ENCODE measurements at regions not wholly inside any gene's neighbourhood (a gene's known extent, or its start where the extent isn't known, plus 50 kb on each side); places are given as distances from the start of the nearest gene placed in this dataset.

- no peak for DNase-seq (ENCODE audit: insufficient read length, low spot score)
- no peak for FAIRE-seq
- no peak for TF ChIP-seq TAF1 (IDR thresholded peaks at IDR 0.05; ENCODE audit: low read depth, low read length)
- no peak for TF ChIP-seq POLR2A (IDR thresholded peaks at IDR 0.05; ENCODE audit: low read depth, low read length)
- no peak for TF ChIP-seq PAX5 (IDR thresholded peaks at IDR 0.05; ENCODE audit: insufficient read depth, low read length, severe bottlenecking)
- no peak for TF ChIP-seq SPI1 (IDR thresholded peaks at IDR 0.05; ENCODE audit: low read depth, low read length)
- no peak for TF ChIP-seq POU2F2 (IDR thresholded peaks at IDR 0.05; ENCODE audit: low read depth, low read length)
- no peak for TF ChIP-seq POLR2AphosphoS5 (IDR thresholded peaks at IDR 0.05; ENCODE audit: low read depth, low read length)
Observed at GRCh38 chr14:51507511-51507905, 144.2 kb upstream of the FRMD6 start.

- DNase-seq (ENCODE audit: insufficient read length, low spot score), result no peak
- no peak for TF ChIP-seq POLR2A (IDR thresholded peaks at IDR 0.05; ENCODE audit: low read depth, low read length)
- no peak for TF ChIP-seq POU2F2 (IDR thresholded peaks at IDR 0.05; ENCODE audit: low read depth, low read length)
- TF ChIP-seq TAF1 (IDR thresholded peaks at IDR 0.05; ENCODE audit: low read depth, low read length), result no peak
- no peak for TF ChIP-seq SPI1 (IDR thresholded peaks at IDR 0.05; ENCODE audit: low read depth, low read length)
- no peak for TF ChIP-seq POLR2AphosphoS5 (IDR thresholded peaks at IDR 0.05; ENCODE audit: low read depth, low read length)
- no peak for TF ChIP-seq PAX5 (IDR thresholded peaks at IDR 0.05; ENCODE audit: insufficient read depth, low read length, severe bottlenecking)
- FAIRE-seq, result no peak
Observed at GRCh38 chr14:51507906-51508511, 143.7 kb upstream of the FRMD6 start.

GRCh38 chr14:51511265-51511664 is 140.4 kb upstream of the FRMD6 start:
- TF ChIP-seq PAX5 (IDR thresholded peaks at IDR 0.05; ENCODE audit: insufficient read depth, low read length, severe bottlenecking) (no peak), POLR2AphosphoS5 (IDR thresholded peaks at IDR 0.05; ENCODE audit: low read depth, low read length) (no peak), POU2F2 (IDR thresholded peaks at IDR 0.05; ENCODE audit: low read depth, low read length) (no peak), SPI1 (IDR thresholded peaks at IDR 0.05; ENCODE audit: low read depth, low read length) (no peak), TAF1 (IDR thresholded peaks at IDR 0.05; ENCODE audit: low read depth, low read length) (no peak), POLR2A (IDR thresholded peaks at IDR 0.05; ENCODE audit: low read depth, low read length) (no peak)
- no peak for FAIRE-seq
- no peak for DNase-seq (ENCODE audit: insufficient read length, low spot score)

DNA sequence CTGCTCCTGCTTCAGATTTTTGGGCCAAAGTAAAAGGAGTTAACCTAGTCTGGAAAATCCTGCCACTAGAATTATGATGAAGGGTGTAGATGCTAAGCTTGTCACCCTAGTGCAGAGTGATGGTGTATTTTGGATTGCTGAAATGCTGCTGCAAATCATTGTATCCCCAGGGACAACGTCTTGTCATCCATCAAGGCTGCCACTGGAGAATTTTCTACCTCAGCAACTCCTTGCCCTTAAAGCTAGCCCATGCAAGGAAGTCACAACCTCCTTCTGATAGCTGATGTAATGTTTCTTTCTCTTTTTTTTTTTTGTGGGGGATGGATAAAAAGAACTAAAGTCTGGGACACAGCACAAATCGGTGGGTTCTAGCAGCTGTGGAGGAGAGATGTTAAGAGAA is 139.4 kb upstream of the FRMD6 start:
- no peak for FAIRE-seq
- DNase-seq (ENCODE audit: insufficient read length, low spot score), result no peak

GRCh38 chr14:51513281-51513680 is 138.4 kb upstream of the FRMD6 start:
- no peak for FAIRE-seq
- no peak for TF ChIP-seq POU2F2 (IDR thresholded peaks at IDR 0.05; ENCODE audit: low read depth, low read length)
- TF ChIP-seq PAX5 (IDR thresholded peaks at IDR 0.05; ENCODE audit: insufficient read depth, low read length, severe bottlenecking), result no peak
- no peak for TF ChIP-seq POLR2A (IDR thresholded peaks at IDR 0.05; ENCODE audit: low read depth, low read length)
- no peak for TF ChIP-seq POLR2AphosphoS5 (IDR thresholded peaks at IDR 0.05; ENCODE audit: low read depth, low read length)
- TF ChIP-seq SPI1 (IDR thresholded peaks at IDR 0.05; ENCODE audit: low read depth, low read length), result no peak
- TF ChIP-seq TAF1 (IDR thresholded peaks at IDR 0.05; ENCODE audit: low read depth, low read length), result no peak
- no peak for DNase-seq (ENCODE audit: insufficient read length, low spot score)

More for the DNA sequence above, 139.4 kb upstream of the FRMD6 start:
- no peak for TF ChIP-seq POLR2AphosphoS5 (IDR thresholded peaks at IDR 0.05; ENCODE audit: low read depth, low read length)
- no peak for TF ChIP-seq TAF1 (IDR thresholded peaks at IDR 0.05; ENCODE audit: low read depth, low read length)
- TF ChIP-seq POU2F2 (IDR thresholded peaks at IDR 0.05; ENCODE audit: low read depth, low read length), result no peak
- no peak for TF ChIP-seq PAX5 (IDR thresholded peaks at IDR 0.05; ENCODE audit: insufficient read depth, low read length, severe bottlenecking)
- no peak for TF ChIP-seq SPI1 (IDR thresholded peaks at IDR 0.05; ENCODE audit: low read depth, low read length)
- TF ChIP-seq POLR2A (IDR thresholded peaks at IDR 0.05; ENCODE audit: low read depth, low read length), result no peak

- no peak for TF ChIP-seq POLR2A (IDR thresholded peaks at IDR 0.05; ENCODE audit: low read depth, low read length)
- TF ChIP-seq POLR2AphosphoS5 (IDR thresholded peaks at IDR 0.05; ENCODE audit: low read depth, low read length), result no peak
- TF ChIP-seq SPI1 (IDR thresholded peaks at IDR 0.05; ENCODE audit: low read depth, low read length), result no peak
- no peak for TF ChIP-seq POU2F2 (IDR thresholded peaks at IDR 0.05; ENCODE audit: low read depth, low read length)
- no peak for TF ChIP-seq TAF1 (IDR thresholded peaks at IDR 0.05; ENCODE audit: low read depth, low read length)
- TF ChIP-seq PAX5 (IDR thresholded peaks at IDR 0.05; ENCODE audit: insufficient read depth, low read length, severe bottlenecking), result no peak
- FAIRE-seq, result no peak
- no peak for DNase-seq (ENCODE audit: insufficient read length, low spot score)
Observed at GRCh38 chr14:51513933-51514332, 137.8 kb upstream of the FRMD6 start.

- DNase-seq (ENCODE audit: insufficient read length, low spot score) (no peak), FAIRE-seq (no peak)
Observed at GRCh38 chr14:51515611-51516010, 136.1 kb upstream of the FRMD6 start.

GRCh38 chr14:51516706-51517395 is 134.9 kb upstream of the FRMD6 start:
- DNase-seq (ENCODE audit: insufficient read length, low spot score) (no peak), FAIRE-seq (no peak)
- no peak for TF ChIP-seq TAF1 (IDR thresholded peaks at IDR 0.05; ENCODE audit: low read depth, low read length)
- no peak for TF ChIP-seq POLR2A (IDR thresholded peaks at IDR 0.05; ENCODE audit: low read depth, low read length)
- TF ChIP-seq POLR2AphosphoS5 (IDR thresholded peaks at IDR 0.05; ENCODE audit: low read depth, low read length), result no peak
- TF ChIP-seq POU2F2 (IDR thresholded peaks at IDR 0.05; ENCODE audit: low read depth, low read length), result no peak
- TF ChIP-seq PAX5 (IDR thresholded peaks at IDR 0.05; ENCODE audit: insufficient read depth, low read length, severe bottlenecking), result no peak

More at GRCh38 chr14:51515611-51516010, 136.1 kb upstream of the FRMD6 start:
- no peak for TF ChIP-seq POLR2AphosphoS5 (IDR thresholded peaks at IDR 0.05; ENCODE audit: low read depth, low read length)
- no peak for TF ChIP-seq POLR2A (IDR thresholded peaks at IDR 0.05; ENCODE audit: low read depth, low read length)
- TF ChIP-seq TAF1 (IDR thresholded peaks at IDR 0.05; ENCODE audit: low read depth, low read length), result no peak
- TF ChIP-seq SPI1 (IDR thresholded peaks at IDR 0.05; ENCODE audit: low read depth, low read length), result no peak
- TF ChIP-seq POU2F2 (IDR thresholded peaks at IDR 0.05; ENCODE audit: low read depth, low read length), result no peak
- no peak for TF ChIP-seq PAX5 (IDR thresholded peaks at IDR 0.05; ENCODE audit: insufficient read depth, low read length, severe bottlenecking)

DNA sequence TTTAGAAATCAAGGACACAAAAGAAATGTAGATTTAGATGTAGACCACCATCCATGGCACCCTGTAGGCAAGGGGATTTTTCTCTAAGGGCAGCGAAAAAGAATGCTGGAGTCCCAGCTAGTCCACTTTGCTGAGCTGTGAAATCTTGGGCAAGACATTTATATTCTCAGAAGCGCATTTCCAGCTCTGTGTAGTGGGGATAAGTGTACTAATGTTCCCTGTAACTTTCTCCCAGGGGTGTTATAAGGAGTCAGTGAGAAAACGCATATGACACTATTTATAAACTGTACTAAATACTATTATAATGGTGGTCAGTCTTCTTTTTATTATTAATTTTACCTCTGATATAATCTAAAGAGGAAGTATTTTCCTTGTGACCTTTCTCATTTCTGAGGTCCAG is 133.4 kb upstream of the FRMD6 start:
- TF ChIP-seq POLR2AphosphoS5 (IDR thresholded peaks at IDR 0.05; ENCODE audit: low read depth, low read length), result no peak
- no peak for TF ChIP-seq SPI1 (IDR thresholded peaks at IDR 0.05; ENCODE audit: low read depth, low read length)
- no peak for TF ChIP-seq POLR2A (IDR thresholded peaks at IDR 0.05; ENCODE audit: low read depth, low read length)
- TF ChIP-seq TAF1 (IDR thresholded peaks at IDR 0.05; ENCODE audit: low read depth, low read length), result no peak
- no peak for TF ChIP-seq PAX5 (IDR thresholded peaks at IDR 0.05; ENCODE audit: insufficient read depth, low read length, severe bottlenecking)
- TF ChIP-seq POU2F2 (IDR thresholded peaks at IDR 0.05; ENCODE audit: low read depth, low read length), result no peak
- no peak for FAIRE-seq
- no peak for DNase-seq (ENCODE audit: insufficient read length, low spot score)

Data from GM12891 (cell line).